ENCODE measurements at regions not wholly inside any gene's neighbourhood (a gene's known extent, or its start where the extent isn't known, plus 50 kb on each side); places are given as distances from the start of the nearest gene placed in this dataset.

GRCh38 chr9:118609355-118610044 is 759.7 kb downstream of the BRINP1 start:
- Histone ChIP-seq H3K4me1 (no peaks in the 10 kb centered on the region), H3K9me3 (no peaks in the 10 kb centered on the region), H3K27me3 (no peaks in the 10 kb centered on the region), H3K27ac (no peak overlapping the region), H3K4me3 (no peak overlapping the region), H3K36me3 (no peaks in the 10 kb centered on the region)
- TF ChIP-seq POLR2A (IDR thresholded peaks at IDR 0.05): no peak
- no peak for TF ChIP-seq CTCF (IDR thresholded peaks at IDR 0.05)
- no peak for DNase-seq
- intact Hi-C loops (cut with DNase I): no loop called here
- WGBS, 2 donors: 59 to 71% methylated on average over 3 of the region's 3 CpGs

GRCh38 chr9:118612201-118612600 is 757.0 kb downstream of the BRINP1 start:
- H3K36me3 ChIP-seq: no peaks in the 10 kb centered on the region
- WGBS, 2 donors: 36 to 53% methylated on average over 3 of the region's 3 CpGs

GRCh38 chr9:118613996-118614395 is 755.2 kb downstream of the BRINP1 start:
- intact Hi-C loops (cut with DNase I): no loop called here
- DNase-seq: no peak
- H3K27me3 ChIP-seq: no peaks in the 10 kb centered on the region
- no peak overlapping the region for H3K27ac ChIP-seq
- no peak for TF ChIP-seq POLR2A (IDR thresholded peaks at IDR 0.05)
- TF ChIP-seq CTCF (IDR thresholded peaks at IDR 0.05): no peak
- no peaks in the 10 kb centered on the region for H3K4me1 ChIP-seq
- no peaks in the 10 kb centered on the region for H3K9me3 ChIP-seq
- H3K36me3 ChIP-seq: no peaks in the 10 kb centered on the region
- no peak overlapping the region for H3K4me3 ChIP-seq
- WGBS, 2 donors: 32 to 64% methylated on average over 1 of the region's 1 CpG

More at GRCh38 chr9:118612201-118612600, 757.0 kb downstream of the BRINP1 start:
- H3K4me1 ChIP-seq: no peaks in the 10 kb centered on the region
- no peaks in the 10 kb centered on the region for H3K27me3 ChIP-seq
- intact Hi-C loops (cut with DNase I): no loop called here
- H3K4me3 ChIP-seq: no peak overlapping the region
- DNase-seq: no peak
- H3K27ac ChIP-seq: no peak overlapping the region
- no peaks in the 10 kb centered on the region for H3K9me3 ChIP-seq
- no peak for TF ChIP-seq POLR2A (IDR thresholded peaks at IDR 0.05)
- no peak for TF ChIP-seq CTCF (IDR thresholded peaks at IDR 0.05)

- no peak overlapping the region for H3K27ac ChIP-seq
- H3K4me1 ChIP-seq: no peaks in the 10 kb centered on the region
- no peaks in the 10 kb centered on the region for H3K27me3 ChIP-seq
- 73 to 77% methylated on average over 1 of the region's 1 CpG for WGBS, 2 donors
- no peak overlapping the region for H3K4me3 ChIP-seq
- no peaks in the 10 kb centered on the region for H3K36me3 ChIP-seq
- intact Hi-C loops (cut with DNase I): no loop called here
- DNase-seq: no peak
- H3K9me3 ChIP-seq: no peaks in the 10 kb centered on the region
- TF ChIP-seq POLR2A (IDR thresholded peaks at IDR 0.05) (no peak), CTCF (IDR thresholded peaks at IDR 0.05) (no peak)
Measured at GRCh38 chr9:118618084-118618483, 751.2 kb downstream of the BRINP1 start.

- H3K27ac ChIP-seq: no peak overlapping the region
- no peaks in the 10 kb centered on the region for H3K27me3 ChIP-seq
- intact Hi-C loops (cut with DNase I): no loop called here
- no peaks in the 10 kb centered on the region for H3K9me3 ChIP-seq
- no peak overlapping the region for H3K4me3 ChIP-seq
- no peak for DNase-seq
- no peak for TF ChIP-seq POLR2A (IDR thresholded peaks at IDR 0.05)
- TF ChIP-seq CTCF (IDR thresholded peaks at IDR 0.05): no peak
- 40 to 51% methylated on average over 2 of the region's 2 CpGs for WGBS, 2 donors
- H3K4me1 ChIP-seq: no peaks in the 10 kb centered on the region
- no peaks in the 10 kb centered on the region for H3K36me3 ChIP-seq
Measured at GRCh38 chr9:118618849-118619248, 750.4 kb downstream of the BRINP1 start.
